ENCODE measurements at regions not wholly inside any gene's neighbourhood (a gene's known extent, or its start where the extent isn't known, plus 50 kb on each side); places are given as distances from the start of the nearest gene placed in this dataset.

- Histone ChIP-seq H3K36me3 (ENCODE audit: control insufficient read depth, insufficient read depth, low read length) (no peaks in the 10 kb centered on the region), H3K9me3 (ENCODE audit: control insufficient read depth, low read length) (no peaks in the 10 kb centered on the region), H3K27me3 (ENCODE audit: control insufficient read depth, insufficient read depth, low read length) (no peaks in the 10 kb centered on the region), H3K4me1 (ENCODE audit: control insufficient read depth, insufficient read depth, low read length) (no peaks in the 10 kb centered on the region), H3K4me3 (ENCODE audit: low read length) (no peak overlapping the region), H3K9ac (ENCODE audit: low read length) (no peak overlapping the region)
Observed at GRCh38 chr19:30857966-30858490, 485.8 kb downstream of the ZNF536 start.

- H3K27me3 ChIP-seq (ENCODE audit: control insufficient read depth, insufficient read depth, low read length) = no peaks in the 10 kb centered on the region
- H3K4me3 ChIP-seq (ENCODE audit: low read length) = no peak overlapping the region
- H3K9me3 ChIP-seq (ENCODE audit: control insufficient read depth, low read length) = no peaks in the 10 kb centered on the region
- H3K4me1 ChIP-seq (ENCODE audit: control insufficient read depth, insufficient read depth, low read length) = no peaks in the 10 kb centered on the region
- no peaks in the 10 kb centered on the region for H3K36me3 ChIP-seq (ENCODE audit: control insufficient read depth, insufficient read depth, low read length)
- H3K9ac ChIP-seq (ENCODE audit: low read length) = no peak overlapping the region
Observed at GRCh38 chr19:30857388-30857787, 485.2 kb downstream of the ZNF536 start.

GRCh38 chr19:30856786-30857185, 484.6 kb downstream of the ZNF536 start:
- Histone ChIP-seq H3K9me3 (ENCODE audit: control insufficient read depth, low read length) (no peaks in the 10 kb centered on the region), H3K9ac (ENCODE audit: low read length) (no peak overlapping the region), H3K36me3 (ENCODE audit: control insufficient read depth, insufficient read depth, low read length) (no peaks in the 10 kb centered on the region), H3K27me3 (ENCODE audit: control insufficient read depth, insufficient read depth, low read length) (no peaks in the 10 kb centered on the region), H3K4me3 (ENCODE audit: low read length) (no peak overlapping the region), H3K4me1 (ENCODE audit: control insufficient read depth, insufficient read depth, low read length) (no peaks in the 10 kb centered on the region)

- Histone ChIP-seq H3K4me3 (ENCODE audit: low read length) (no peak overlapping the region), H3K9me3 (ENCODE audit: control insufficient read depth, low read length) (no peaks in the 10 kb centered on the region), H3K27me3 (ENCODE audit: control insufficient read depth, insufficient read depth, low read length) (no peaks in the 10 kb centered on the region), H3K9ac (ENCODE audit: low read length) (no peak overlapping the region), H3K36me3 (ENCODE audit: control insufficient read depth, insufficient read depth, low read length) (no peaks in the 10 kb centered on the region), H3K4me1 (ENCODE audit: control insufficient read depth, insufficient read depth, low read length) (no peaks in the 10 kb centered on the region)
Observed at GRCh38 chr19:30856376-30856775, 484.2 kb downstream of the ZNF536 start.

- Histone ChIP-seq H3K4me1 (ENCODE audit: control insufficient read depth, insufficient read depth, low read length) (no peaks in the 10 kb centered on the region), H3K4me3 (ENCODE audit: low read length) (no peak overlapping the region), H3K36me3 (ENCODE audit: control insufficient read depth, insufficient read depth, low read length) (no peaks in the 10 kb centered on the region), H3K9me3 (ENCODE audit: control insufficient read depth, low read length) (no peaks in the 10 kb centered on the region), H3K27me3 (ENCODE audit: control insufficient read depth, insufficient read depth, low read length) (no peaks in the 10 kb centered on the region), H3K9ac (ENCODE audit: low read length) (no peak overlapping the region)
Observed at GRCh38 chr19:30855442-30855841, 483.3 kb downstream of the ZNF536 start.

- Histone ChIP-seq H3K4me1 (ENCODE audit: control insufficient read depth, insufficient read depth, low read length) (no peaks in the 10 kb centered on the region), H3K36me3 (ENCODE audit: control insufficient read depth, insufficient read depth, low read length) (no peaks in the 10 kb centered on the region), H3K9me3 (ENCODE audit: control insufficient read depth, low read length) (no peaks in the 10 kb centered on the region), H3K27me3 (ENCODE audit: control insufficient read depth, insufficient read depth, low read length) (no peaks in the 10 kb centered on the region), H3K4me3 (ENCODE audit: low read length) (no peak overlapping the region), H3K9ac (ENCODE audit: low read length) (no peak overlapping the region)
Observed at GRCh38 chr19:30854661-30855060, 482.5 kb downstream of the ZNF536 start.

GRCh38 chr19:30854207-30854606, 482.0 kb downstream of the ZNF536 start:
- Histone ChIP-seq H3K4me1 (ENCODE audit: control insufficient read depth, insufficient read depth, low read length) (no peaks in the 10 kb centered on the region), H3K36me3 (ENCODE audit: control insufficient read depth, insufficient read depth, low read length) (no peaks in the 10 kb centered on the region), H3K27me3 (ENCODE audit: control insufficient read depth, insufficient read depth, low read length) (no peaks in the 10 kb centered on the region), H3K4me3 (ENCODE audit: low read length) (no peak overlapping the region), H3K9ac (ENCODE audit: low read length) (no peak overlapping the region), H3K9me3 (ENCODE audit: control insufficient read depth, low read length) (no peaks in the 10 kb centered on the region)

- Histone ChIP-seq H3K9ac (ENCODE audit: low read length) (no peak overlapping the region), H3K36me3 (ENCODE audit: control insufficient read depth, insufficient read depth, low read length) (no peaks in the 10 kb centered on the region)
Observed at GRCh38 chr19:30853036-30853435, 480.9 kb downstream of the ZNF536 start.

GRCh38 chr19:30852168-30852567, 480.0 kb downstream of the ZNF536 start:
- Histone ChIP-seq H3K9ac (ENCODE audit: low read length) (no peak overlapping the region), H3K4me1 (ENCODE audit: control insufficient read depth, insufficient read depth, low read length) (no peaks in the 10 kb centered on the region), H3K4me3 (ENCODE audit: low read length) (no peak overlapping the region), H3K9me3 (ENCODE audit: control insufficient read depth, low read length) (no peaks in the 10 kb centered on the region), H3K36me3 (ENCODE audit: control insufficient read depth, insufficient read depth, low read length) (no peaks in the 10 kb centered on the region), H3K27me3 (ENCODE audit: control insufficient read depth, insufficient read depth, low read length) (no peaks in the 10 kb centered on the region)

More at GRCh38 chr19:30853036-30853435, 480.9 kb downstream of the ZNF536 start:
- Histone ChIP-seq H3K9me3 (ENCODE audit: control insufficient read depth, low read length) (no peaks in the 10 kb centered on the region), H3K27me3 (ENCODE audit: control insufficient read depth, insufficient read depth, low read length) (no peaks in the 10 kb centered on the region), H3K4me3 (ENCODE audit: low read length) (no peak overlapping the region), H3K4me1 (ENCODE audit: control insufficient read depth, insufficient read depth, low read length) (no peaks in the 10 kb centered on the region)

GRCh38 chr19:30851646-30852045, 479.5 kb downstream of the ZNF536 start:
- Histone ChIP-seq H3K9ac (ENCODE audit: low read length) (no peak overlapping the region), H3K36me3 (ENCODE audit: control insufficient read depth, insufficient read depth, low read length) (no peaks in the 10 kb centered on the region), H3K9me3 (ENCODE audit: control insufficient read depth, low read length) (no peaks in the 10 kb centered on the region), H3K4me1 (ENCODE audit: control insufficient read depth, insufficient read depth, low read length) (no peaks in the 10 kb centered on the region), H3K4me3 (ENCODE audit: low read length) (no peak overlapping the region), H3K27me3 (ENCODE audit: control insufficient read depth, insufficient read depth, low read length) (no peaks in the 10 kb centered on the region)

- Histone ChIP-seq H3K4me1 (ENCODE audit: control insufficient read depth, insufficient read depth, low read length) (no peaks in the 10 kb centered on the region), H3K9me3 (ENCODE audit: control insufficient read depth, low read length) (no peaks in the 10 kb centered on the region), H3K9ac (ENCODE audit: low read length) (no peak overlapping the region), H3K36me3 (ENCODE audit: control insufficient read depth, insufficient read depth, low read length) (no peaks in the 10 kb centered on the region), H3K4me3 (ENCODE audit: low read length) (no peak overlapping the region), H3K27me3 (ENCODE audit: control insufficient read depth, insufficient read depth, low read length) (no peaks in the 10 kb centered on the region)
Observed at GRCh38 chr19:30848636-30849425, 476.6 kb downstream of the ZNF536 start.

- Histone ChIP-seq H3K4me1 (ENCODE audit: control insufficient read depth, insufficient read depth, low read length) (no peaks in the 10 kb centered on the region), H3K9ac (ENCODE audit: low read length) (no peak overlapping the region), H3K27me3 (ENCODE audit: control insufficient read depth, insufficient read depth, low read length) (no peaks in the 10 kb centered on the region), H3K36me3 (ENCODE audit: control insufficient read depth, insufficient read depth, low read length) (no peaks in the 10 kb centered on the region), H3K4me3 (ENCODE audit: low read length) (no peak overlapping the region), H3K9me3 (ENCODE audit: control insufficient read depth, low read length) (no peaks in the 10 kb centered on the region)
Observed at GRCh38 chr19:30846102-30846501, 473.9 kb downstream of the ZNF536 start.
